ENCODE measurements at regions not wholly inside any gene's neighbourhood (a gene's known extent, or its start where the extent isn't known, plus 50 kb on each side); places are given as distances from the start of the nearest gene placed in this dataset.

DNA sequence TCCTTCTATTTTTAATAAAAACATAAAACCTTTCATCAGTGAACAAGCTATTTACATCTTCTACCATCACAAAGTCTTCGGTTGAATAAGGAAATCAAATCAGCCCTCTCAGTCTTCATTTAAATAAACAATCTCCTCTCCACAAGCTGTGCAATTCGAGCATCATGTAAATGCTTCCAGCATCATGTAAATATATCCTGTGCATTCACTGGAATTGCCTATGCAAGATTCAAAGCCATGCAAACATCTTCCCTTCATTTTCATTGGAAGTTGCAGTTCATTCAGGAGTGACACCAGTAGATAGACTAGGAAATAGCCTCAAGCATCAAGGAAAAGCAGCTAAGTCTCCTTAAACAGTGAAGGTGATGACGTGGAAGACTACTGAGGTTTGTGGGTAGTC lies 77.7 kb upstream of the PCDH19 start:
- H4K20me1 ChIP-seq (ENCODE audit: insufficient read depth, low read length), result no peaks in the 10 kb centered on the region
- TF ChIP-seq EZH2 (optimal IDR thresholded peaks at IDR 0.05; ENCODE audit: low read depth, low read length) (no peak), EZH2phosphoT487 (IDR thresholded peaks at IDR 0.05; ENCODE audit: low read length) (no peak)
- TF ChIP-seq, protein P1, sequence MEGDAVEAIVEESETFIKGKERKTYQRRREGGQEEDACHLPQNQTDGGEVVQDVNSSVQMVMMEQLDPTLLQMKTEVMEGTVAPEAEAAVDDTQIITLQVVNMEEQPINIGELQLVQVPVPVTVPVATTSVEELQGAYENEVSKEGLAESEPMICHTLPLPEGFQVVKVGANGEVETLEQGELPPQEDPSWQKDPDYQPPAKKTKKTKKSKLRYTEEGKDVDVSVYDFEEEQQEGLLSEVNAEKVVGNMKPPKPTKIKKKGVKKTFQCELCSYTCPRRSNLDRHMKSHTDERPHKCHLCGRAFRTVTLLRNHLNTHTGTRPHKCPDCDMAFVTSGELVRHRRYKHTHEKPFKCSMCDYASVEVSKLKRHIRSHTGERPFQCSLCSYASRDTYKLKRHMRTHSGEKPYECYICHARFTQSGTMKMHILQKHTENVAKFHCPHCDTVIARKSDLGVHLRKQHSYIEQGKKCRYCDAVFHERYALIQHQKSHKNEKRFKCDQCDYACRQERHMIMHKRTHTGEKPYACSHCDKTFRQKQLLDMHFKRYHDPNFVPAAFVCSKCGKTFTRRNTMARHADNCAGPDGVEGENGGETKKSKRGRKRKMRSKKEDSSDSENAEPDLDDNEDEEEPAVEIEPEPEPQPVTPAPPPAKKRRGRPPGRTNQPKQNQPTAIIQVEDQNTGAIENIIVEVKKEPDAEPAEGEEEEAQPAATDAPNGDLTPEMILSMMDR (IDR thresholded peaks at IDR 0.05; ENCODE audit: low read length), result no peak

DNA sequence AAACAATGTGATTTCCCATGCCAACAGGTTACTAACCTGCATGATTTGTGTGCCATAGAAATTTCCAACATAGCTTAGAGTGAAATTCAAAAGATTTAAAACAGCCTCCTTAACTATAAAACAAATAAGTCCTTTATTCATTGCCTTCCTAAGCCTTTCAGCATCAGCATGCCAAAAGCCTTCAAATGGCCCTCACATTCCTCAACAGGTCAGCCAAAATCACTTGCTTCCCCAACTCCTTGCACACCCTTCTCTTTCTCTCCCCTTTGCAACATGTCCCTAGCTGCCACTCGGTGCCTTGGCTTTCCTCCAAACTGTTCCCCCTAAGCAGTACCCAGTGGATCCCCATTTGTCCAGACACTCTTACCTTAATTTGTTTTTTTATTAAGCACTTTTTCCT lies 74.9 kb upstream of the PCDH19 start:
- Histone ChIP-seq H3K27ac (ENCODE audit: low read length) (no peak overlapping the region), H3K4me3 (ENCODE audit: low read length) (no peak overlapping the region), H3K27me3 (replicated peaks; ENCODE audit: insufficient read depth, low read length) (no peaks in the 10 kb centered on the region), H3K79me2 (ENCODE audit: low read length) (no peaks in the 10 kb centered on the region), H3K4me1 (ENCODE audit: low read length) (no peaks in the 10 kb centered on the region), H3K9me3 (replicated peaks; ENCODE audit: insufficient read depth, low read length) (no peaks in the 10 kb centered on the region), H3K36me3 (replicated peaks; ENCODE audit: insufficient read depth, low read length) (no peaks in the 10 kb centered on the region), H3K9me2 (replicated peaks; ENCODE audit: insufficient read depth, low read length) (no peaks in the 10 kb centered on the region), H4K20me1 (ENCODE audit: insufficient read depth, low read length) (no peaks in the 10 kb centered on the region), H3F3A (ENCODE audit: insufficient read depth, low read length) (no peaks in the 10 kb centered on the region), H3K4me2 (ENCODE audit: low read depth, low read length) (no peak overlapping the region), H3K9ac (ENCODE audit: low read length) (no peak overlapping the region), H2AFZ (ENCODE audit: low read length) (no peak overlapping the region)
- DNase-seq, result no peak
- TF ChIP-seq EZH2 (optimal IDR thresholded peaks at IDR 0.05; ENCODE audit: low read depth, low read length), result no peak
- TF ChIP-seq, protein P1 (IDR thresholded peaks at IDR 0.05; ENCODE audit: low read length), result no peak
- no peak for TF ChIP-seq EZH2phosphoT487 (IDR thresholded peaks at IDR 0.05; ENCODE audit: low read length)

More for the DNA sequence above, 77.7 kb upstream of the PCDH19 start:
- Histone ChIP-seq H2AFZ (ENCODE audit: low read length) (no peak overlapping the region), H3K27ac (ENCODE audit: low read length) (no peak overlapping the region), H3K9me2 (replicated peaks; ENCODE audit: insufficient read depth, low read length) (no peaks in the 10 kb centered on the region), H3K79me2 (ENCODE audit: low read length) (no peaks in the 10 kb centered on the region), H3K27me3 (replicated peaks; ENCODE audit: insufficient read depth, low read length) (no peaks in the 10 kb centered on the region), H3K36me3 (replicated peaks; ENCODE audit: insufficient read depth, low read length) (no peaks in the 10 kb centered on the region), H3K4me3 (ENCODE audit: low read length) (no peak overlapping the region), H3K4me2 (ENCODE audit: low read depth, low read length) (no peak overlapping the region), H3K9ac (ENCODE audit: low read length) (no peak overlapping the region), H3K4me1 (ENCODE audit: low read length) (no peaks in the 10 kb centered on the region), H3K9me3 (replicated peaks; ENCODE audit: insufficient read depth, low read length) (no peaks in the 10 kb centered on the region), H3F3A (ENCODE audit: insufficient read depth, low read length) (no peaks in the 10 kb centered on the region)
- DNase-seq, result no peak

DNA sequence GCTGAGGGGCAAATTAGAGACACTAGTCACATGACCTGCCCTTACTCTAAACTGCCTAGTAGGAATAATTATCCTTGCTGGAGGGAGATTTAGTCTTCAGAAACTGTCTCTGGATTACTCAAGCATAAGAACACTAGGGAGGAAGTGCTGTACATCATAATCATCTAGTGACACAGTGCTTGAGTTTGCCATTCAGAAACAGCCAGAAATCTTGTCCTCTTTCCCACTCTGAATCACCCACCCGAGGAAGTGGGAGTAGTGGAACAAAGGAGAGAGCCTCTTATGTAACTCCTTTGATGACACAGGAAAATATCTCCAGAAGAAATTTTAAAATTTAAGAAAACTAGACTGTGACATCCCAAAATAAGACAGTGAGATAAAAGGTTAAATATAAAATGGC lies 69.3 kb upstream of the PCDH19 start:
- TF ChIP-seq, protein P1 (IDR thresholded peaks at IDR 0.05; ENCODE audit: low read length), result no peak
- TF ChIP-seq EZH2 (optimal IDR thresholded peaks at IDR 0.05; ENCODE audit: low read depth, low read length) (no peak), EZH2phosphoT487 (IDR thresholded peaks at IDR 0.05; ENCODE audit: low read length) (no peak)
- H3K27ac ChIP-seq (ENCODE audit: low read length), result no peak overlapping the region
- H4K20me1 ChIP-seq (ENCODE audit: insufficient read depth, low read length), result no peaks in the 10 kb centered on the region
- no peak overlapping the region for H3K4me2 ChIP-seq (ENCODE audit: low read depth, low read length)
- H2AFZ ChIP-seq (ENCODE audit: low read length), result no peak overlapping the region
- no peaks in the 10 kb centered on the region for H3K27me3 ChIP-seq (replicated peaks; ENCODE audit: insufficient read depth, low read length)
- H3K79me2 ChIP-seq (ENCODE audit: low read length), result no peaks in the 10 kb centered on the region
- H3K9ac ChIP-seq (ENCODE audit: low read length), result no peak overlapping the region
- no peak for DNase-seq
- H3K36me3 ChIP-seq (replicated peaks; ENCODE audit: insufficient read depth, low read length), result no peaks in the 10 kb centered on the region
- H3K4me1 ChIP-seq (ENCODE audit: low read length), result no peaks in the 10 kb centered on the region
- H3K9me2 ChIP-seq (replicated peaks; ENCODE audit: insufficient read depth, low read length), result no peaks in the 10 kb centered on the region
- H3K9me3 ChIP-seq (replicated peaks; ENCODE audit: insufficient read depth, low read length), result no peaks in the 10 kb centered on the region
- no peak overlapping the region for H3K4me3 ChIP-seq (ENCODE audit: low read length)
- no peaks in the 10 kb centered on the region for H3F3A ChIP-seq (ENCODE audit: insufficient read depth, low read length)

Measured in MM.1S (cell line).